ENCODE measurements at regions not wholly inside any gene's neighbourhood (a gene's known extent, or its start where the extent isn't known, plus 50 kb on each side); places are given as distances from the start of the nearest gene placed in this dataset.

- TF ChIP-seq CTCF (IDR thresholded peaks at IDR 0.05) (no peak), POLR2A (IDR thresholded peaks at IDR 0.05) (no peak)
Observed at GRCh38 chr2:183269956-183270355, 145.7 kb downstream of the NUP35 start.

All from thyroid gland (tissue), 4 donors.